GM13976 (cell line): ENCODE measurements at regions not wholly inside any gene's neighbourhood (a gene's known extent, or its start where the extent isn't known, plus 50 kb on each side); places are given as distances from the start of the nearest gene placed in this dataset.
"Not testable (repeated sequence)": the region's sequence is repeated elsewhere in the genome, so short reads cannot be mapped to it uniquely, and the experiment has no call there.

Source experiments
- DNase-seq: peaks from one replicate; pipeline ENCODE4 v3.0.0; 2012; ENCODE audit warnings: low spot score
- in situ Hi-C: fragments of 300-500 bp; cut with MboI; formaldehyde crosslinking; loops from one replicate; pipeline ENCODE4 v1.12.0; 2022; ENCODE audit warnings: low sequenced_read_pairs, mixed read lengths, inconsistent platforms; ENCODE audit not compliant: unreplicated experiment
- TF ChIP-seq, protein P1 (sequence below): IDR thresholded peaks from 2 replicates; pipeline ENCODE4 v1.5.1; 2012; ENCODE audit warnings: borderline replicate concordance, mild to moderate bottlenecking; ENCODE audit not compliant: insufficient read depth; ENCODE audit errors: extremely low read depth, missing control alignments, control extremely low read depth

DNA sequence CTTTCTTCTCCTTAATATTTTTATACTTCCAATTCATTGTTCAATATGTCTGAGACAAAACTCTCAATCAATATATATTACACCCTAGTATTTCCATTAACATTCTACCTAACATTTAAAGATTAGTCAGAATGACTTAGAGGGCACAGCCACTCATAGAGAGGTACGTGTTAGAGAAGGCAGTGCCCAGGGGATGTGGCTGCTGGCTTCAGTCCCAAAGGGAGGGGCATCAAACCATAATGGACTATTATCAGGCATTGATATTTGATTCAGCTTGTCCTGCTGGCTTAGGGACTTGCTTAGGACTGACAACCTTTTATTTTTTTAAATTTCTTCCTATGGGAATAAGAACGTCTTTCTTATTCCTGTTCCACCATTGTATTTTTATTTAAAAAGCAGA is 1392.0 kb upstream of the ATXN8OS start:
- DNase-seq = no peak
- TF ChIP-seq, protein P1, sequence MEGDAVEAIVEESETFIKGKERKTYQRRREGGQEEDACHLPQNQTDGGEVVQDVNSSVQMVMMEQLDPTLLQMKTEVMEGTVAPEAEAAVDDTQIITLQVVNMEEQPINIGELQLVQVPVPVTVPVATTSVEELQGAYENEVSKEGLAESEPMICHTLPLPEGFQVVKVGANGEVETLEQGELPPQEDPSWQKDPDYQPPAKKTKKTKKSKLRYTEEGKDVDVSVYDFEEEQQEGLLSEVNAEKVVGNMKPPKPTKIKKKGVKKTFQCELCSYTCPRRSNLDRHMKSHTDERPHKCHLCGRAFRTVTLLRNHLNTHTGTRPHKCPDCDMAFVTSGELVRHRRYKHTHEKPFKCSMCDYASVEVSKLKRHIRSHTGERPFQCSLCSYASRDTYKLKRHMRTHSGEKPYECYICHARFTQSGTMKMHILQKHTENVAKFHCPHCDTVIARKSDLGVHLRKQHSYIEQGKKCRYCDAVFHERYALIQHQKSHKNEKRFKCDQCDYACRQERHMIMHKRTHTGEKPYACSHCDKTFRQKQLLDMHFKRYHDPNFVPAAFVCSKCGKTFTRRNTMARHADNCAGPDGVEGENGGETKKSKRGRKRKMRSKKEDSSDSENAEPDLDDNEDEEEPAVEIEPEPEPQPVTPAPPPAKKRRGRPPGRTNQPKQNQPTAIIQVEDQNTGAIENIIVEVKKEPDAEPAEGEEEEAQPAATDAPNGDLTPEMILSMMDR = no peak
- in situ Hi-C loops = no loop called here

DNA sequence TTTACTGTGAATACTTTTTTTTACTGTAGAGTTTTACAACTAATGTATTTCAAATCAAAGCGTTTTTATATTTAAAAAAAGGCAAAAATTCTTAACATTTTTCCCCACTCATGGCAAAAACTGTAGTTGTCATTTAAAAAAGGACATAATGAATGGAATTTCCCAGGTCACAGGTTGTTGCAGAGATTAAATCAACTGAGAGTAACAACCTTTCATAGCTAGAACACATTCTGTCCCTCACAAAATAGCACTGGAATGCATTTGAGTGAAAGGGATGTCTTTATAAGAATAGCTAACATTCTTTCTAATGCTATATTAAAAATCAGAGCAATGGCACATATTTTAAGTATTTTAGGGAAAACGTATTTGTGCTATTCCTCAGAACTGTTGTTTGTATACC is 1393.3 kb upstream of the ATXN8OS start:
- TF ChIP-seq, protein P1 = no peak
- DNase-seq = no peak
- in situ Hi-C loops = no loop called here

DNA sequence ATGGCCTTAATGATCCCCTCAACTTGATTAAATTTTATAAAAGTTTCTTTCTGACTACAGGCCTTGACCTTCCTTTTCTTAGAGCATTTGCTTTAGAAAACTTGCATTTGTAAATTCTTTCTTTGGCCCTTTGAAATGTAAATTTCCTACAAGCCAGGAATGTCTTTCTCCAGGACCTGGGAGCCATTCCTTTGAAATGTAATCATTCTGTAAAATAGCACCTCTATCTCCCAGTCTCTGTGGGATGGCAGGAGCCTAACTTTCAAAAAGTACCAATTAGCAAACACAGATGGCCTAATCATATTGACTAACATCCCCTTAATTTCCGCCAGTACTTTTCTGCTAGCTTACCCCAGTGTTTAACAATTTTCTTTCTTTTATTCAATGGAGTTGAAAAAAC is 1394.2 kb upstream of the ATXN8OS start:
- in situ Hi-C loops = no loop called here
- no peak for DNase-seq
- TF ChIP-seq, protein P1 = no peak

DNA sequence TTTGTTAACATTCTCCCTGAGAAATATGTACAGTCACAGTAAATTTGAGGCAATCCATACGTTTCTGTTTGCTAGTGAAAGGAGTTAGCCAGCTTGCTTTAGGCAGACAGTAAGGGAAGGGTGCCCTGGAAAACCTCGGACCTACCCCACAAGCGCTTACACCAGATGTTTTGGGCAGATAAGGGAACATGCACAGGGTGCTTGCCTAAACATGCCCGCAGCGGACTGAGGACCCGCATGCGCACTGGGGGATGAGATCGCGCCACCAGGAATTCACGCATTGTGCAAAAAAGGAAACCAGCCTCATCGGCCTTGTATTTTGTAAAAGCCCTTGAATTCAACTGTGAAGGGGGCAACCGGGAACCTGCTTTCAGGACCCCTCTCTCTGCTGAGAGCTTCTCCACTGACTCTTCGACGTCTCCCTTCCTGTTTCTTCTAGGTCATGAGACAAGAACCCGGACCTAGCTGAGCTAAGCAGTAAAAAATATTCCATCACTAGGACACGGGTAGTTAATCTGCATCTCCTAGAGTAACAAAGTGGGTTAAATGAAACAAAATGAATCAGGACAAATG is 1399.2 kb upstream of the ATXN8OS start:
- TF ChIP-seq, protein P1 = no peak
- DNase-seq = no peak
- in situ Hi-C loops = no loop called here

DNA sequence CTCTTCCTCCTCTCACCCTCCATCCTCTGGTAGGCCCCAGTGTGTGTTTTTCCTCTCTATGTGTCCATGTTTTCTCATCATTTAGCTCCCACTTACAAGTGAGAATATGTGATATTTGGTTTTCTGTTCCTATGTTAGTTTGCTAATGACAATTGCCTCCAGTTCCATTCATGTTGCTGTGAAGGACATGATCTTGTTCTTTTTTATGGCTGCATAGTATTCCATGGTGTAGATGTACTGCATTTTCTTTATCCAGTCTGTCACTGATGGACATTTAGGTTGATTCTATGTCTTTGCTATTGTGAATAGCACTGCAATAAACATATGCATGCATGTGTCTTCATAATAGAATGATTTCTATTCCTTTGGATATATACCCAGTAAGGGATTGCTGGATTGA is 1401.6 kb upstream of the ATXN8OS start:
- in situ Hi-C loops, DNase-seq: not testable (repeated sequence)

DNA sequence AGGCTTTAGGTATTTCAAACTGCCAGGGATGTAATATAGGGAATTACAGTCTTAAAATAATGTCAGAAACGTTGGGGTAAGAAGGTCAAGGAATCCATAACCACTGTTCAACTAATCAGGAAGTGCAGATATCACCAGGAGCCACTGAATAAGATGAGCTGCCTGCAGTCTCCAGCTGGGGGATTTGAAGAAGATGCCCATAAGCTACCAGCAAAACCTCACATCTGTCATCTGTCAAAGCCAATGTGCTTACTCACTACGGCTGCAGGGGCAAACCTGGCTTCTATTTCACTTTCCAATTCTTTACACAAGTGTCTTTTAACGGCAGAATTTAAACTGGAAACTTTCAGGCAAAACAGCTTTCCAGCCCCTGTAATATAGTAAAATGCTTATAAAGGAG is 1410.1 kb upstream of the ATXN8OS start:
- no peak for DNase-seq
- TF ChIP-seq, protein P1 = no peak
- in situ Hi-C loops = no loop called here

DNA sequence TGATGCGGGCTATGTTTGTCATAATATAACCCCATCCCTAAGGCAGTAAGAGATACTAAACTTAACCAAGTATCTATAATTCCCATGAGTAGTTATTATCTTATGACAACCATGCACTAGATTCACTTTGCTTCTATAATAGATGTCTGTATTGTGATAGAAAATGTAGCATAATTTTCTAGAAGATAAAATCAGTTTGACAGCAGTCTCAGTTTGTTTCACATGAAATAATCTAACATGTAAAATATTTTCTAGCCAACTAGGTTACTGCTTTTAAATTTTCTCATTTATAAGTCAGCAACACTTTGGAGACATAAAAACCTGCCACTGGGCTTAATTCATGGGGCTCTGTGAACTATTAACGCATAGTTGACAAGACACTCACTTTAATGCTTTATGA is 1410.7 kb upstream of the ATXN8OS start:
- in situ Hi-C loops = no loop called here
- no peak for DNase-seq
- TF ChIP-seq, protein P1 = no peak

DNA sequence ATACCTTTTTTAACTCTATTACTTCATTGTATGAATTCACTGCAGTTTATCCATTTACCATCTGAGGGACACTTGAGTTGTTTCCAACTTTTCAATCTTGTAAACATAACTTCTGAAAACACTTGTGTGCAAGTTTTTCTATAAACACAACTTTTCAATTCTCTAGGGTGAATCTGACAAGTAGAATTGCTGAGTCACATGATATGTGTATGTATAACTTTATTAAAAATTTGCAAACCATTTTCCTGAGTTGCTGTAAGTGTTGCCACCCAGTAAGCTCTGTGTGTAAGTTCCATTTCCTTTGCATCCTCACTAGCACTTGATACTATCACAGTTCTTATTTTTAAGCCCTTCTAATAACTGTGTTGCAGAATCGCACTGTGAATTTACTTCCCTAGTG is 1415.6 kb upstream of the ATXN8OS start:
- TF ChIP-seq, protein P1 = no peak
- DNase-seq = no peak
- in situ Hi-C loops = no loop called here
